COLO829 (cell line): ENCODE measurements at regions not wholly inside any gene's neighbourhood (a gene's known extent, or its start where the extent isn't known, plus 50 kb on each side); places are given as distances from the start of the nearest gene placed in this dataset.
"Not testable (repeated sequence)": the region's sequence is repeated elsewhere in the genome, so short reads cannot be mapped to it uniquely, and the experiment has no call there.

Experiments used
- DNase-seq: peaks from one replicate; pipeline ENCODE4 v3.0.0; 2012; ENCODE audit warnings: low spot score

DNA sequence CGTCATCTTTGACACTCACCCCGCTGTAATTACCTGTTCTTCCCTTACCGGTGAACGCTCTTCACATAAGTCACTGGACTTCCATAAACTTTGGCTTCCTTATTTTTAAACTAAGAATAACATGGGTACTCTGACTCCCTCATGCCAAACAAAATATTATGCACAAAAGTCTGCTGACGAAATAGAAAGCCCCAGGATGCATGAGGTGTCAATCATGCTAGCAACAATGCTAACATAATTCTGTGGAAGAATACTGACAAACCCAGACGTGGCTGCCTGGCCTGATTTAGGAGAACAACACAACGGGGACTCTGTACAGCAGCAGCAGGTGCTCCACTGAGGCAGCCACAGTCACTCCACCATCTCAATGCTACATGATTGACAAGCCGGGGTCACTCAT lies 137.5 kb downstream of the CCDC71L start:
- no peak for DNase-seq

DNA sequence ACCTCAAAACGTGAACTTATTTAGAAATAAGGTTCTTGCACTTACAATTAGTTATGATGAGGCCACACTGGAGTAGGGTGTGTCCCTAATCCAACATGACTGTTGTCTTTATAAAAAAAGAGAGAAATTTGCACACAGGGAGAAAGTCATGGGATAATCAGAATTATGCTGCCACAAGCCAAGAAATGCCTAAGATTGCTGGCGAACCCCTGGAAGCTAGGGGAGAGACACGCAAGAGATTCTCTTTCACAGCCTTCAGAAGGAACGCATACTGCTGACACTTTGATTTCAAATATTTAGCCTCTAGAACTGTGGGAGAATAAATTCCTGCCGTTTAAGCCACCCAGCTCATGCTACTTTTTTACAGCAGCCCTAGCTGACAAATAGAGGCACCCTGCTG lies 138.3 kb downstream of the CCDC71L start:
- no peak for DNase-seq

DNA sequence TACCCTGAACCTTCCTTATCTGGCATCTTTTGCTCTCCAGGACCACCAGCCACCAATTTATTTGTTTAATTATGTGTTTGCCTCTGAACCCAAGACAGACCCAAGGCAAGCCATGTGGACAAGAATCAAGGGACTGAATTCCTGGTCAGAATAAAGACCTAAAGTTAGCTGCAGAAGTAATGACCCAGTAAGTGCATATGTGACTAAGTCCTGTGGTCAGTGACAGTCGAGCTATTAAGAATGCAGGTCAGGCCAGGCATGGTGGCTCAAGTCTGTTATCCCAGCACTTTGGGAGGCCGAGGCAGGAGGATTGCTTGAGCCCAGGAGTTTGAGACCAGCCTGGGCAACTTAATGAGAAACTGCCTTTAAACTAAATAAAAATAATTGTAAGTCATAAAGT lies 139.4 kb downstream of the CCDC71L start:
- DNase-seq = no peak

DNA sequence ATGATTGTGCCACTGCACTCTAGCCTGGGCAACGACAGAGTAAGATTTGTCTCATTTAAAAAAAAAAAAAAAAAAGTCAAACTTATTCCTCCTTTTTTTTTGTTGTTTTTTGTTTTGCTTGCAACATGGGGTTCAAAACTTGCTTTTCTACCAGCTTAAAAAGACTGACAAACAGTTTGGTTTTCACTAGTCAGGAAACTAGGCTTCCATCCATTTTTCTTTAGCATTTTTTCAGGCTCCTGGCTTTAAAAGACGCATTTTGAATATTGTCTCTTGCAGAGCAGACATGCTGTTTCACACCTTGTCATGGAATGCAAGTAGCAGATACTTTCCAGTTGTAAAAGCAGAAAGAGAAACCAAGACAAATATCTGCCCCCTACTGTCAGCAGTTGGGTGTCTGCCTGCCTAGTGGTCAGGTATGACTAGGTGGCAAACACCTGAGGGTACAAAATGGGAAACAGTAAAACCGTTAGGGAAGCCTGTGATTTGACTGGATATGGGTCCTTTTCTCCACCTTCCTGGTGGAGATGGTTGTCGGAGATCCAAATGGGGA lies 139.9 kb downstream of the CCDC71L start:
- no peak for DNase-seq

DNA sequence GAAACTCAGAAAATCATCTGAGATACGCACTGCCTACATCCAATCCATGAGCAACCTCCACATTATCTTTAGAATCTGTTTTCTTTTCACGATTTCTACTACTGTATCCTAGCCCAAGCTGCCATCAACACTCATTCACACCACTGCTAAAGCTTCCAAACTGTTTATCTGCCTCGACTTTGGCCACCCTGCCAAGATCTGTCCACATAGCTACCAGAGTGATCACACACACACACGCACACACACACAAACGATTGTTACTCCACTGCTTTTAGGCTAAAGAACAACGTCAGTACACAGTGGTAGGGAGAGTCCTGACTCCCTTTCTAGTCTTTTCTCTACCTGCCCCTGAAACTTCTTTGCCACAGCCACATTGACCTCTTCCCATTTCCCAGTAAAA lies 142.0 kb downstream of the CCDC71L start:
- no peak for DNase-seq

DNA sequence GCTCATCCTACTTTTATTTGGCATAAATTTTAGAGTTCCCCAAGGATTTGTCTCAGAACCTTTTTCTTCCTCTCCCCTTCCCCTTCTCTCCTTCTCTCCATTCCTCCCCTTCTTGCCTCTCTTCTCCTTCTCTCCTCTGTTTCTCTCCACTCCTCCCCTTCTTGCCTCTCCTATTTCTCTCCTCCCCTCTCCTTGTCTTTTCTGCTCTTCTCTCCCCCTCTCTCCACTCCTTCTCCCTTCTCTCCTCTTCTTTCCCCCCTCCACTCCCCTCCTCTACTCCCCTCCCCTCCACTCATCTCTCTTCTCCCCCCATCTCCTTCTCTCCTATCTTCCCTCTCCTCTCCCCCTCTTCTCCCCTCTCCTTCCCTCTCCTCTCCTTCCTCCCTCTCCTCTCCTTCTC lies 142.7 kb downstream of the CCDC71L start:
- no peak for DNase-seq

DNA sequence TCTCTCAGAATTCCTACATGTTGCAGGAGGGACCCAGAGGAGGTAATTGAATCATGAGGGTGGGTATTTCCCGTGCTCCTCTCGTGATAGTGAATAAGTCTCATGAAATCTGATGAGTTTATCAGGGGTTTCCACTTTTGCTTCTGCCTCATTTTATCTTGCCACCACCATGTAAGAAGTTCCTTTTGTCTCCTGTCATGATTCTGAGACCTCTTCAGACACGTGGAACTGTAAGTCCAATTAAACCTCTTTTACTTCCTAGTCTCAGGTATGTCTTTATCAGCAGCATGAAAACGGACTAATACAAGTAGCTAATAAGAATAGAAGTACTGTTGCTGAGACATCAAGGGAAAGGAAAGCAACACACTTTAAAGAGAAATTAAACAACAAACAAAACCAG lies 143.4 kb downstream of the CCDC71L start:
- no peak for DNase-seq

DNA sequence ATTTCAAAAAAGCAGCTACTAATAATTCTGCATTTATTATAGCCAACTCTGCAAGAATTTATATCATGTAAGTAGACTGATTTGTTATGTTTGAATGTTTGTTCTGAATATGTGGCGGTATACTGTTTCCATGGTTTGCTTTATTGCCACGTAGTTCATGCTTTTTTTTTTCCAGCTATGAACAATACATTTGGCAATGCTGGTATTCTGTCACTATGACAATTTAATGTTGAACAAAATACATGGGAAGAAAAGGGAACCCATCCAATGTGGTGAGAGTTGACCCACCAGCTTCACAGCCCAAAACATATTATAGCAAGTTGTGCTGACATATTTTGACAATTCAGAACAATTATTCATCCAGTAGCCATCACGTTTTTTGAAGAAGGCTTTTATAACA lies 145.6 kb downstream of the CCDC71L start:
- DNase-seq = no peak

DNA sequence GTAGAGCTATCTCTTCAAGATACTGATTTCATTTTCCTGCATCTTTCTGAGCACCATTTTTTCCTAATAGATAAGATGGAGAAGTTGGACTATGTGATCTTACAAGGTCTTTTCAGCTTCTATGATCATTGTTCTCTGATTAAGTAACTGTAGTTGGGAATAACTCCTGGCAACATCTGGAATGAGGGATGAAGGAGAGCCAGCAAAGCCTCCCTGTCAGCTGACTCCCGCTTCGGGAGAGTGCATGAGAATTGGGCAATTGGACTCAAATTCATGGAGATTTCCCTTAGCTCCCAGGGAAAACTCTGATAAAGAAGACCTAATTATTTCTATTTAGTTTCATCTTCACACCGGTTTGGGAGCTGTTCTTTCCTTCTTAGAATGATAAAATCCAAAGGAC lies 146.1 kb downstream of the CCDC71L start:
- no peak for DNase-seq

DNA sequence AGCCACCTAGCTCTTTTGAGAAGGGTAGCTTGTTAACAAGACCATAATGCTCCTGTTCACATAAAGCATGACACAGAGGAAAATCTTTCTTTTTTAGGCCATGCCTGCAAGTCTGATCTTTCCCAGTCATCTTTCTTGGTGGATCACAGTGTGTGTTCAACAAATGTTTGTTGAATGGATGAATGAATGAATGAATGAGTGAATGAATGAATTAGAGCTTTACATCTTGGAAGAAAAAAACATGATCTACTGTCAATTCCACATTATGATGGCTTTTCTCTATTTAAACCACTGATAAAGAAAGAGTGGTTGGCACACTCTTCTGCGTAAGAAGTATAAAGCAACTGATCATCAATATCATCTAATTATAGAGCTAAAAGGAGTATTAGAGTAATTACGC lies 148.7 kb downstream of the CCDC71L start:
- no peak for DNase-seq

DNA sequence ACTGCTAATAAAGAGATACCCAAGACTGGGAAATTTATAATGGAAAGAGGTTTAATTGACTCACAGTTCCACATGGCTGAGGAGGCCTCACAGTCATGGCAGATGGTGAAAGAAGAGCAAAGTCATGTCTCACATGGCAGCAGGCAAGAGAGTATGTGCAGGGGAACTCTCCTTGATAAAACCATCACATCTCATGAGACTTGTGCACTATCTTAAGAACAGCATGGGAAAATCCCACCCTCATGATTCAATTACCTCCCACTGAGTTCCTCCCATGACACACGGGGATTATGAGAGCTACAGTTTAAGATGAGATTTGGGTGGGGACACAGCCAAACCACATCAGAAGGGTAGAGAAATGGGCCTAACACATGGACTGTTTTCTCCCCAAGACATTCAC lies 156.3 kb downstream of the CCDC71L start:
- no peak for DNase-seq

DNA sequence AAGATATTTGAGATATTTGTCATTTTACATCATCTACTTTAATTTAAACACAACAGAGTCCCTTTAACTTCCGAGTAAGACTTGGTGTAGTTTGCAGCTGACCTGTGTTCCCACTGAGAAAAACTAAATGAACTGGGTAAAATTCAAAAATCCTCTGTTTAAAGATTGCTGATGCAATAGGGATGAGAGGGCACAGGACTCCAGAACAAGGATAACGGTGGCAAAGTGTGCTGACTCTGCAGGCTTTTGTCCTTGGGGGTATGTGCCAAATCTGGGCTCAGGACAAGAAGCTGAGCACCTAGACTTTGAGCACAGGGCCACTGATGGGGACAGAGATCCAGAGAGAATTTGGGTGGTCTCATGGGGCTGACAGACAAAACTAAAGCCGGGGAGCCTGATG lies 156.8 kb downstream of the CCDC71L start:
- no peak for DNase-seq

DNA sequence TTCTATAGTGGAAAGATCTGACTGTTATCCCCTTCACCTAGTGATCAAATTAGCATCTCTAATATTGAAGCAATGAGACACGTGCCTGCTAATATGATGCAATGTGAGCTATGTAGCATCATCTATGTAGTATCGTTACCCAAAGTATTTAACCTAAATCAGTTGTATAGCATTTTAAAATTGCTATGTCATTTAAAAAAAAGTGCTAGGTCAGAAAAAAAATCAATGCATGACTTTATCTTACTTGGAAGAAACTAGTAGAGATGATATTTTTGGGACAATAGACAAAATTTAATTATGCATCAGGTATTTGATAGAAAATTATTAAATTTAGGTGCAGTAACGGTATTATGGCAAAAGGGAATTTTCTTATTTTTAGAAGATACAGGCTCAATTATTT lies 157.3 kb downstream of the CCDC71L start:
- no peak for DNase-seq

DNA sequence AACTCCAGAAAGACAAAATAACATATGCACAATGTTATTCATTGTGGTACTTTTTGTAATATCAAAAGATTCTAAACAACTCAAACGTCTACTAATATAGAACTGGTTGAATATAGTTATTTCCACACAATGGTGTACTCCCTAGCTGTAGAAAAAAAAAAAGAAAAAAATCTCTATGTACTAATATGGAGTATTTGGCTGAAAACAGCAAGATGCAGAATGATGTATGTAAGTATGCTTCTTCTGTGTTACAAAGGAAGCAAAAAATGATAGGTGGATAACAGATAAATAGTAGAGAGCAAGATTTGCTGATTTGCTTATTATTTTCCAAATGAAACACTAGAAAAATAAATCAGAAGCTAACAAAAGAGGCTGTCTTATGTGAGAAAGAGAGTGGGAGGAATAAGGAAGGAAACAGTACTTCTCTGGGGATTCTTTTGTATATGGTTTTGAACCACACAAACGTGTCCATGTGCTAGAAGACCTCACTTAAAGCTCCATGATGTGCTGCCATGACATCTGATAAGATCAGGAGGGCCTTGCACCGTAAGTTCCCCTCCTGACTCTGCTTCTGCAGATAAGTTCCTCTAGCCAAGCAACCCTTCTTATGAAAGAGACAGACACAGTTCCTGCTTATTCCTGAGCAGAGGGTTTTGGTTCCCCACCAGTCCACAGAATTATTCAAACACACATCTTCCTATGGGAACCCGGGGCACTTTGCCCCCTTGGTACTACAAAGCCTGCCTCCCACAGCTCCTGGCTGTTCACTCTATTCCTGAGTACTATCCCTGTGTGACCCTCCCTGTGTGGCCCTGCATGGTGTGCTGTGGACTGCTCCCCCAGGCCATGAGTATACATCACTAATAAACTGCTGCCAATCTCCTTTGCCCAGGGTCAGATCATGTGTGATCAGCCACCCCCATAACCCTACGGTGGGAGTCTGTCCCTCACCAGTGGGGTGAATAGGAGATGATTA lies 159.1 kb downstream of the CCDC71L start:
- no peak for DNase-seq

DNA sequence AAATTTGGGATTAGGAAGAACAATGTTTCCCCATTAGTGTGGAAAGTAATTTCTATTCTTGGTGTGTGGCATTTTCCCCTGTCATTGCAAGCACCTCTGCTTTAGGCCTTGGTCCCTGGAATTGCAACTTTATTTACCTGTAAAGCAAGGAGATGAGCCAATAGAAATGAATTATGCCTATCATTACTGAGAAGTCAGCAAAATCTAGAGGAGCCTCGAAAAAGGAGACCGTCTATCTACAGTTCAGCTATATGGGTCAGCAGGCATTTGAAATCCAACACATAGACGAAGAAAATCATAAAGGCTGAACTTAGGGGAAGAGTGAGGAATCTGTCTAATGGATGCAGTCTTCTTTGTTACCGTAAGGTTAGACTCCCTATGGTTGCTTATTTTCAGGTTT lies 161.1 kb downstream of the CCDC71L start:
- no peak for DNase-seq

DNA sequence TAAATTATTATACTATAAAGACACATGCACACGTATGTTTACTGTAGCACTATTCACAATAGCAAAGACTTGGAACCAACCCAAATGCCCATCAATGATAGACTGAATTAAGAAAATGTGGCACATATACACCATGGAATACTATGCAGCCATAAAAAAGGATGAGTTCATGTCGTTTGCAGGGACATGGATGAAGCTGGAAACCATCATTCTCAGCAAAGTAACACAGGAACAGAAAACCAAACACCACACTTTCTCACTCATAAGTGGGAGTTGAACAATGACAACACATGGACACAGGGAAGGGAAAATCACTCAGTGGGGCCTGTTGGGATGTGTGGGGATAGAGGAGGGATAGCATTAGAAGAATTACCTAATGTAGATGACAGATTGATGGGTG lies 163.0 kb downstream of the CCDC71L start:
- not testable (repeated sequence) for DNase-seq

DNA sequence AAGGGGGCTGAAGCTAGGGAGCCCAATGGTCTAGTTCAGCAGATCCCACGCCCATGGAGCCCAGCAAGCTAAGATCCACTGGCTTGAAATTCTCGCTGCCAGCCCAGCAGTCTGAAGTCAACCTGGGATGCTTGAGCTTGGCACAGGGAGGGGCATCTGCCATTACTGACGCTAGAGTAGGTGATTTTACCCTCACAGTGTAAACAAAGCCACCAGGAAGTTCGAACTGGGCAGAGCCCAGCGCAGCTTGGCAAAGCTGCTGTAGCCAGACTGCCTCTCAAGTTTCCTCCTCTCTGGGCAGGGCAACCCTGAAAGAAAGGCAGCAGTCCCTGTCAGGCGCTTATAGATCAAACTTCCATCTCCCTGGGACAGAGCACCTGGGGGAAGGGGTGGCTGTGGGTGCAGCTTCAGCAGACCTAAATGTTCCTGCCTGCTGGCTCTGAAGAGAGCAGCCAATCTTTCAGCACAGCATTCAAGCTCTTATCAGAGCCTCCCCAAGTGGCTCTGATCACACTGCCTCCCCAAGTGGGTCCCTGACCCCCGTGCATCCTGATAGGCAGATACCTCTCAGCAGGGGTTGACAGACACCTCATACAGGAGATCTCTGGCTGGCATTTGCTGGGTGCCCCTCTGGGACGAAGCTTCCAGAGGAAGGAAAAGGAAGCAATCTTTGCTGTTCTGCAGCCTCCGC lies 167.8 kb downstream of the CCDC71L start:
- no peak for DNase-seq

DNA sequence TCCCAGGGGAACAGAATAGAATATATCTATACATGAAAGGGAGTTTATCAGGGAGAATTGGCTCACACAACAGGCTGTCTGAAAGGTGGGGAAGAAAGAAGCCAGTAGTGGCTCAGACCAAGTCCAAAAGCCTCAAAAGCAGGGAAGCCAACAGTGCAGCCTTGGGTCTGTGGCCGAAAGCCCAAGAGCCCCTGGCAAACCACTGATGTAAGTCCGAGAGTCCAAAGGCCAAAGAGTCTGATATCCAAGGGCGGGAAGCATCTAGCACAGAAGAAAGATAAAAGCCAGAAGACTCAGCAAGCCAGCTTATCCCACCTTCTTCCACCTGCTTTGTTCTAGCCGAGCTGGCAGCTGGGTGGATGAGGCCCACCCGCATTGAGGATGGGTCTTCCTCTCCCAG lies 172.5 kb downstream of the CCDC71L start:
- no peak for DNase-seq

DNA sequence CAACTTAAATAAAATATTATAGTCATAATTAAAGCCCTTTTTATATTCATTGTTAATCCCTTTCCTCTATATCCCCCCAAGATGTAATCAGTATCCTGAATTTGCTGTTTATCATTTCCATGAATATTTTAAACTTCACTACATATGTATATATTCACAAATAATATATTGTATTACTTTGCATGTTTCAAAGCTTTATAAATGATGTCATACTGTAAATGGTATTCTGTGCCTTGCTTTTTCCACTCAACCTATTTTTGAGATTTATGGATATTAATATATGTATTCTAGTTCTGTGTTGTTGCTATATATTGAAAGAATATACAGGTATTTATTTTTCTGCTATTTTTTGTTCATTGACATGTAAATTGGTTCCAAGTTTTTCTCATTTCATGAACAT lies 173.1 kb downstream of the CCDC71L start:
- no peak for DNase-seq

DNA sequence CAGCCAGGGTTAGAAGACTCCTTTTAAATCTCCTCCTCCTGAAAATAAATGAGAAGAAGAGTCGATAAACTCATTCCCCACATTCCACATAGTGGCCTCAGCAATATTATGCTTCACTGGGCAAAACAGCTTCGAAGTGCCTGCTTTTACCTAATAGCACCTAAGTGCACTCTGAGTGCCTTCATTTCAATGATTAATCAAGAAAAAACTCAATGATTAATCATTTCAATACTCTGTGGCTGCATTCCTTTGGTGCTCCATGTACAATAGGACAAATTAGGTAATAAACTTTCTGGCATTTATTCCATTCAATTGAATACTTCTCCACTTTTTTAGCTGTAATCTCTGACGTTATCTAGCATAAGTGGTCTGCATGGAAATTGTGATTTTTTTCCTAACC lies 174.6 kb downstream of the CCDC71L start:
- DNase-seq = no peak

DNA sequence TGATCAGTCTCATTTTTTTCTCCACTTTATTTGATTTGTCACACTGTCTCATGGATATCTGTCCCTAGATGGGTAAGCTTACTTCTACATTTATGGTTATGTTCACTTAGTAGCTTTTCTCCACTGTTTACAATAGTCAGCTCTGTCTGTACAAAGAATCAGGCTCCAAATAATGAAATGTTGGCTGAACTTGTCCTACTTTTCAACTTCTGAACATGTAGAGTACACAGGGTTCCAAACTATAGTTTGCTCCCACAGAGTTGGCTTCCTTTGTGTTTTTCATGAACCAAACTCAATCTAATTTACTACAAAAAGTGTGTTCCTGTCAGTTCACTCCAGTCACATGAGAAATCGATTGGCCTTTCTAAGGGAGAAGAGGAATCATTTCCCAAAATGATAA lies 175.0 kb downstream of the CCDC71L start:
- no peak for DNase-seq

DNA sequence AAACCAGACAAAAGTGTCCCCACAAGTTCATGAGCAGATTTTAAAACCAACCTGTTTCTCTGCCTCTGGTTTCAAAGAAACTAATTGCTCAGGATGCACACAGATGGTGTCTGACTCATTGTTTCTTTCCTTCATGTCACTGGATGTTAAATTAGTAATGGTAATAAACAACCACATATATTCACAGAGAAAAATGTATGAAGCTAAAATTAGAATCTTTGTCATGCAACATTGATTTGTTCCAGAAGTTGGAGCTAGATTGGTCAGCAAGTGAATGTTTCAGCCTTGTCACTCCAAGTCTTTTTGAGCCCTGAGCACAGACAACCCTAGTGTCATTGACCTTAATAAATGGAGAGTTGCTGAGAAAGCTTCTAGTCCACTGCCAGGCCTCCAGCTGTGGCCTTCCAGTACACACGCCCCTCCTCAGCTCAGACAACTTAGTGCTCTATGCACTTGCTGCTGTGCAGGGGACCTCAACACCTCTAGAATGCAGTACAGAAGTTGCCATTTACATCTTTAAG lies 175.9 kb downstream of the CCDC71L start:
- no peak for DNase-seq

DNA sequence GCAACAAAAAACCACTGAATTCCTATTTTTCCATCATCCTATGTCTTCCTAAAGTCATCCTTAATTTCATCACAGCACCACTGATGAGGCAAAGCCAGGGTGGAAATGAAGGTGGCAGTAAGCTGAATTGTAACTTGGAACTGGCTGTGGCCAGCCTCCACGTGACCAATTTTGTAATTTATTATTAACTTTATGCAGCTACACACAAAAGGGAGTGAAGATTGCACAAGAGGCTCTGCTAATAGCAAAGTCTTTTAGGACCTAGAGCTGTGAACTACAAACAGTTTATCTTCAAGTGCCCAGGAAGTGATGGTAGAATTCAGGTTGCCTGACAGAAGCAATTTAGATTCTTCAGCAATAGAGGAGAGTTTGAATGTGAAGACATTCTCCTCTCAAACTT lies 176.4 kb downstream of the CCDC71L start:
- DNase-seq = no peak
